Keratinocyte (primary cell): ENCODE measurements at regions not wholly inside any gene's neighbourhood (a gene's known extent, or its start where the extent isn't known, plus 50 kb on each side); places are given as distances from the start of the nearest gene placed in this dataset.

Experiments
- DNase-seq: peaks from one replicate; pipeline ENCODE4 v3.0.0-alpha.2; 2011; ENCODE audit warnings: low read depth, missing footprints, low spot score
- FAIRE-seq: peaks from 2 replicates; lab custom pipeline; 2011; peaks lifted over from hg19 to GRCh38; lab: Jason Lieb, UNC
- H2AFZ ChIP-seq: 2 replicates; pipeline ENCODE4 v1.6.0; 2012; ENCODE audit warnings: low read length, control low read depth, inconsistent platforms; ENCODE audit not compliant: control insufficient read depth
- H3K27ac ChIP-seq: 2 replicates; pipeline ENCODE4 v1.5.1; 2011; ENCODE audit warnings: low read length; ENCODE audit not compliant: control insufficient read depth, insufficient read depth
- H3K27me3 ChIP-seq: 3 replicates; pipeline ENCODE4 v1.6.0; 2011; ENCODE audit warnings: low read length; ENCODE audit not compliant: control insufficient read depth, insufficient read depth; ENCODE audit errors: extremely low read depth
- H3K36me3 ChIP-seq, 2 experiments: 2 replicates in 1 of 2; 3 replicates in 1 of 2; pipeline ENCODE4 v1.5.1; 2011; ENCODE audit warnings: low read length in 2 of 2, mild to moderate bottlenecking in 1 of 2; ENCODE audit not compliant: control insufficient read depth in 2 of 2, insufficient read depth in 2 of 2; ENCODE audit errors: extremely low read depth in 1 of 2
- H3K4me1 ChIP-seq: 3 replicates; pipeline ENCODE4 v1.5.1; 2011; ENCODE audit warnings: low read length; ENCODE audit not compliant: control insufficient read depth, insufficient read depth; ENCODE audit errors: extremely low read depth
- H3K4me2 ChIP-seq: 3 replicates; pipeline ENCODE4 v1.6.0; 2011; ENCODE audit warnings: low read depth, low read length; ENCODE audit not compliant: control insufficient read depth, insufficient read depth; ENCODE audit errors: extremely low read depth
- H3K4me3 ChIP-seq, 3 experiments: fragments of 200-600 bp in 1 of 3; sonication (generic) in 1 of 3; 2 replicates in 2 of 3; 3 replicates in 1 of 3; pipeline ENCODE4 v1.5.1; 2011 to 2016; ENCODE audit warnings: low read length in 3 of 3, mild to moderate bottlenecking in 3 of 3, control low read depth in 2 of 3, inconsistent platforms in 1 of 3, low read depth in 1 of 3, mixed read lengths in 1 of 3, mixed run types in 1 of 3, moderate library complexity in 1 of 3; ENCODE audit not compliant: control insufficient read depth in 2 of 3, insufficient read depth in 2 of 3; ENCODE audit errors: extremely low read depth in 1 of 3
- H3K79me2 ChIP-seq: 2 replicates; pipeline ENCODE4 v1.6.0; 2012; ENCODE audit warnings: low read length; ENCODE audit not compliant: control insufficient read depth, insufficient read depth
- H3K9ac ChIP-seq: 3 replicates; pipeline ENCODE4 v1.6.0; 2011; ENCODE audit warnings: low read length; ENCODE audit not compliant: control insufficient read depth, insufficient read depth; ENCODE audit errors: extremely low read depth
- H3K9me1 ChIP-seq: 3 replicates; pipeline ENCODE4 v1.6.0; 2011; ENCODE audit warnings: low read length; ENCODE audit not compliant: control insufficient read depth, insufficient read depth; ENCODE audit errors: extremely low read depth
- H3K9me3 ChIP-seq: 2 replicates; pipeline ENCODE4 v1.5.1; 2012; ENCODE audit warnings: low read depth, low read length; ENCODE audit not compliant: control insufficient read depth
- H4K20me1 ChIP-seq: 3 replicates; pipeline ENCODE4 v1.6.0; 2011; ENCODE audit warnings: low read length; ENCODE audit not compliant: control insufficient read depth, insufficient read depth; ENCODE audit errors: extremely low read depth
- EZH2 ChIP-seq: IDR thresholded peaks from one replicate; pipeline ENCODE4 v1.6.1; 2012; ENCODE audit warnings: inconsistent platforms, mild to moderate bottlenecking, low read length, moderate library complexity
- dilution Hi-C: fragments of 300-500 bp; cut with MboI; formaldehyde crosslinking; loops from one replicate; pipeline ENCODE4 v1.7.0; 2020; ENCODE audit warnings: low sequenced_read_pairs; ENCODE audit not compliant: extremely low pct_ligation_motif_present
- TF ChIP-seq, protein P1 (sequence below), 3 experiments: IDR thresholded peaks in 1 of 3; conservative IDR thresholded peaks in 1 of 3; optimal IDR thresholded peaks in 1 of 3; 2 replicates in 2 of 3; 3 replicates in 1 of 3; pipeline versions ENCODE3 to v1.5.1; 2011; ENCODE audit warnings: low read length in 3 of 3, mild to moderate bottlenecking in 3 of 3, moderate library complexity in 2 of 3, control low read depth in 1 of 3, inconsistent platforms in 1 of 3; ENCODE audit not compliant: insufficient read depth in 2 of 3; ENCODE audit errors: extremely low read depth in 1 of 3

- no peaks in the 10 kb centered on the region for H3K79me2 ChIP-seq
- FAIRE-seq (no peak), DNase-seq (no peak)
- H3K4me1 ChIP-seq: no peaks in the 10 kb centered on the region
- dilution Hi-C loops: no loop called here
- no peaks in the 10 kb centered on the region for H3K9me1 ChIP-seq
- H3K9me3 ChIP-seq: no peaks in the 10 kb centered on the region
- no peaks in the 10 kb centered on the region for H3K36me3 ChIP-seq
- TF ChIP-seq, protein P1, sequence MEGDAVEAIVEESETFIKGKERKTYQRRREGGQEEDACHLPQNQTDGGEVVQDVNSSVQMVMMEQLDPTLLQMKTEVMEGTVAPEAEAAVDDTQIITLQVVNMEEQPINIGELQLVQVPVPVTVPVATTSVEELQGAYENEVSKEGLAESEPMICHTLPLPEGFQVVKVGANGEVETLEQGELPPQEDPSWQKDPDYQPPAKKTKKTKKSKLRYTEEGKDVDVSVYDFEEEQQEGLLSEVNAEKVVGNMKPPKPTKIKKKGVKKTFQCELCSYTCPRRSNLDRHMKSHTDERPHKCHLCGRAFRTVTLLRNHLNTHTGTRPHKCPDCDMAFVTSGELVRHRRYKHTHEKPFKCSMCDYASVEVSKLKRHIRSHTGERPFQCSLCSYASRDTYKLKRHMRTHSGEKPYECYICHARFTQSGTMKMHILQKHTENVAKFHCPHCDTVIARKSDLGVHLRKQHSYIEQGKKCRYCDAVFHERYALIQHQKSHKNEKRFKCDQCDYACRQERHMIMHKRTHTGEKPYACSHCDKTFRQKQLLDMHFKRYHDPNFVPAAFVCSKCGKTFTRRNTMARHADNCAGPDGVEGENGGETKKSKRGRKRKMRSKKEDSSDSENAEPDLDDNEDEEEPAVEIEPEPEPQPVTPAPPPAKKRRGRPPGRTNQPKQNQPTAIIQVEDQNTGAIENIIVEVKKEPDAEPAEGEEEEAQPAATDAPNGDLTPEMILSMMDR (optimal IDR thresholded peaks at IDR 0.05 in 1 of 3, IDR thresholded peaks at IDR 0.05 in 1 of 3, conservative IDR thresholded peaks at IDR 0.05 in 1 of 3; ENCODE audit: extremely low read depth in 1 of 3, insufficient read depth in 2 of 3, low read length in 3 of 3): no peak
- TF ChIP-seq EZH2: no peak
- no peak overlapping the region for H3K4me2 ChIP-seq
- H3K27ac ChIP-seq: no peak overlapping the region
- H4K20me1 ChIP-seq: no peaks in the 10 kb centered on the region
- no peak overlapping the region for H3K9ac ChIP-seq
- no peak overlapping the region for H3K4me3 ChIP-seq
- no peak overlapping the region for H2AFZ ChIP-seq
- no peaks in the 10 kb centered on the region for H3K27me3 ChIP-seq
Measured at GRCh38 chr14:66131111-66131510, 355.1 kb upstream of the CCDC196 start.

DNA sequence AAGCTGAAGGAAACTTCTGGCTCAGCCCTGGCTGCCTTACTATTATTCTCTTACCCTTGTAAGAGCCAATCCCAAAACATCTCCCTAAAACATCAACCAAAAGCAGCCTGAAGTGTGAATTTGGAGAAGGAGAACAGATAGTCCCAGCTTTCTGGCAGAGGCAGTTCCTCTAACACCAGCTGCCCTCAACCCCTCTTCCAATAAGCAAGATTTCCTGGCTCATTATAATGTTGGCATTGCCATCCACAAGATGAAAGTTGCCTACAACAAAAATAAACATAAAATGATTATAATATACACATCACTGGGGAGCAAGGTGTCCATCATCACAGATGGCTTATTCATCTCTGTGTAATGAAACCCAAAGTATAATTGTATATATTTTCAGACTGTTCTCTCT, 352.5 kb upstream of the CCDC196 start:
- Histone ChIP-seq H3K36me3 (no peaks in the 10 kb centered on the region), H3K9me3 (no peaks in the 10 kb centered on the region), H3K79me2 (no peaks in the 10 kb centered on the region), H3K4me2 (no peak overlapping the region), H3K4me1 (no peaks in the 10 kb centered on the region), H3K27me3 (no peaks in the 10 kb centered on the region), H2AFZ (no peak overlapping the region), H3K9me1 (no peaks in the 10 kb centered on the region), H3K27ac (no peak overlapping the region), H4K20me1 (no peaks in the 10 kb centered on the region), H3K4me3 (no peak overlapping the region), H3K9ac (no peak overlapping the region)
- dilution Hi-C loops: no loop called here
- TF ChIP-seq, protein P1 (optimal IDR thresholded peaks at IDR 0.05 in 1 of 3, IDR thresholded peaks at IDR 0.05 in 1 of 3, conservative IDR thresholded peaks at IDR 0.05 in 1 of 3; ENCODE audit: extremely low read depth in 1 of 3, insufficient read depth in 2 of 3, low read length in 3 of 3): no peak
- TF ChIP-seq EZH2: no peak
- FAIRE-seq (no peak), DNase-seq (no peak)
